Brain microvascular endothelial cell (primary cell): ENCODE measurements at regions not wholly inside any gene's neighbourhood (a gene's known extent, or its start where the extent isn't known, plus 50 kb on each side); places are given as distances from the start of the nearest gene placed in this dataset.

Experiments used
- DNase-seq: peaks from one replicate; pipeline ENCODE4 v3.0.0-alpha.2; 2020
- H3K27ac ChIP-seq: fragments of 250-450 bp; sonication (Bioruptor Pico); 2 replicates; pipeline ENCODE4 v1.5.1; 2020; ENCODE audit warnings: mild to moderate bottlenecking, moderate library complexity
- H3K27me3 ChIP-seq: fragments of 250-450 bp; sonication (Bioruptor Pico); replicated peaks from 2 replicates; pipeline ENCODE4 v1.5.1; 2020; ENCODE audit warnings: mild to moderate bottlenecking
- H3K36me3 ChIP-seq: fragments of 250-450 bp; sonication (Bioruptor Pico); replicated peaks from 2 replicates; pipeline ENCODE4 v1.5.1; 2020; ENCODE audit warnings: mild to moderate bottlenecking
- H3K4me3 ChIP-seq: 2 replicates; pipeline ENCODE4 v1.5.1; 2011; ENCODE audit warnings: low read depth, mild to moderate bottlenecking, control low read depth, low read length, moderate library complexity
- CTCF ChIP-seq: IDR thresholded peaks from 2 replicates; pipeline ENCODE4 v1.5.1; 2011; ENCODE audit warnings: low read depth, mild to moderate bottlenecking, moderate library complexity, low read length, control low read depth, inconsistent platforms; ENCODE audit errors: missing control alignments
- in situ Hi-C: cut with HindIII; loops from 2 replicates; pipeline ENCODE4 v1.10.0; 2017; ENCODE audit warnings: low sequenced_read_pairs, low pct_ligation_motif_present

GRCh38 chr7:42461537-42461936 is 224.5 kb upstream of the GLI3 start:
- H3K27me3 ChIP-seq: no peaks in the 10 kb centered on the region
- no peak for DNase-seq
- no peak for TF ChIP-seq CTCF
- in situ Hi-C loops: no loop called here
- no peak overlapping the region for H3K4me3 ChIP-seq
- no peaks in the 10 kb centered on the region for H3K36me3 ChIP-seq
- no peak overlapping the region for H3K27ac ChIP-seq

GRCh38 chr7:42460933-42461332 is 223.9 kb upstream of the GLI3 start:
- Histone ChIP-seq H3K4me3 (no peak overlapping the region), H3K27me3 (no peaks in the 10 kb centered on the region), H3K36me3 (no peaks in the 10 kb centered on the region), H3K27ac (no peak overlapping the region)
- DNase-seq: no peak
- no peak for TF ChIP-seq CTCF
- in situ Hi-C loops: no loop called here

GRCh38 chr7:42460148-42460547 is 223.1 kb upstream of the GLI3 start:
- Histone ChIP-seq H3K27me3 (no peaks in the 10 kb centered on the region), H3K36me3 (no peaks in the 10 kb centered on the region), H3K27ac (no peak overlapping the region), H3K4me3 (no peak overlapping the region)
- no peak for DNase-seq
- in situ Hi-C loops: no loop called here
- TF ChIP-seq CTCF: no peak

GRCh38 chr7:42457663-42458062 is 220.7 kb upstream of the GLI3 start:
- Histone ChIP-seq H3K27me3 (no peaks in the 10 kb centered on the region), H3K36me3 (no peaks in the 10 kb centered on the region), H3K4me3 (no peak overlapping the region), H3K27ac (no peak overlapping the region)
- in situ Hi-C loops: no loop called here
- TF ChIP-seq CTCF: no peak
- DNase-seq: no peak

- H3K36me3 ChIP-seq: no peaks in the 10 kb centered on the region
- DNase-seq: no peak
- H3K27ac ChIP-seq: no peak overlapping the region
- in situ Hi-C loops: no loop called here
- no peak overlapping the region for H3K4me3 ChIP-seq
- no peaks in the 10 kb centered on the region for H3K27me3 ChIP-seq
- TF ChIP-seq CTCF: no peak
Observed at GRCh38 chr7:42456756-42457276, 219.8 kb upstream of the GLI3 start.

GRCh38 chr7:42456267-42456666 is 219.3 kb upstream of the GLI3 start:
- Histone ChIP-seq H3K4me3 (no peak overlapping the region), H3K27me3 (no peaks in the 10 kb centered on the region), H3K36me3 (no peaks in the 10 kb centered on the region), H3K27ac (no peak overlapping the region)
- DNase-seq: no peak
- in situ Hi-C loops: no loop called here
- no peak for TF ChIP-seq CTCF
